AG04450 (cell line): ENCODE measurements at regions not wholly inside any gene's neighbourhood (a gene's known extent, or its start where the extent isn't known, plus 50 kb on each side); places are given as distances from the start of the nearest gene placed in this dataset.
"Not testable (repeated sequence)": the region's sequence is repeated elsewhere in the genome, so short reads cannot be mapped to it uniquely, and the experiment has no call there.

Experiments used
- CTCF ChIA-PET: fragments of 300-600, 350-600 bp; formaldehyde crosslinking; extraction: SDS; loops from one replicate; lab custom pipeline; 2022; ENCODE audit warnings: antibody characterized with exemption, inconsistent platforms; lab: Charles Lee
- POLR2A ChIA-PET: fragments of 350-600 bp; formaldehyde crosslinking; extraction: SDS; loops from one replicate; lab custom pipeline; 2021; ENCODE audit warnings: antibody characterized with exemption, inconsistent platforms; lab: Yijun Ruan, JAX
- DNase-seq: peaks from one replicate; pipeline ENCODE4 v3.0.0-alpha.2; 2011; ENCODE audit warnings: low read depth, low spot score
- H3K27ac ChIP-seq: one replicate; pipeline ENCODE4 v1.5.1; 2012; ENCODE audit warnings: low read depth, low read length, control low read depth
- H3K27me3 ChIP-seq: one replicate; pipeline ENCODE4 v1.6.0; 2012; ENCODE audit warnings: low read length; ENCODE audit not compliant: control insufficient read depth, insufficient read depth
- H3K4me3 ChIP-seq: 2 replicates; pipeline ENCODE4 v1.5.1; 2011; ENCODE audit warnings: mild to moderate bottlenecking, low read depth, low read length, control low read depth
- H3K9me3 ChIP-seq: 2 replicates; pipeline ENCODE4 v1.5.1; 2012; ENCODE audit warnings: low read length; ENCODE audit not compliant: control insufficient read depth, insufficient read depth
- CTCF ChIP-seq: IDR thresholded peaks from 2 replicates; pipeline ENCODE4 v1.5.1; 2011; ENCODE audit warnings: low read depth, low read length, control low read depth, inconsistent platforms

GRCh38 chr1:193388683-193389082 lies 202.3 kb upstream of the B3GALT2 start:
- CTCF ChIA-PET: no interaction called here
- no peak for TF ChIP-seq CTCF
- POLR2A ChIA-PET: no interaction called here

GRCh38 chr1:193388165-193388564 lies 201.8 kb upstream of the B3GALT2 start:
- Histone ChIP-seq H3K27ac (no peak overlapping the region), H3K27me3 (no peaks in the 10 kb centered on the region), H3K4me3 (no peak overlapping the region), H3K9me3 (no peaks in the 10 kb centered on the region)
- ChIA-PET CTCF (no interaction called here), POLR2A (no interaction called here)
- no peak for DNase-seq
- no peak for TF ChIP-seq CTCF

More at GRCh38 chr1:193388683-193389082, 202.3 kb upstream of the B3GALT2 start:
- no peaks in the 10 kb centered on the region for H3K27me3 ChIP-seq
- no peak overlapping the region for H3K27ac ChIP-seq
- no peaks in the 10 kb centered on the region for H3K9me3 ChIP-seq
- H3K4me3 ChIP-seq: no peak overlapping the region
- no peak for DNase-seq

- no peaks in the 10 kb centered on the region for H3K27me3 ChIP-seq
- DNase-seq: no peak
- no peak for TF ChIP-seq CTCF
- no peak overlapping the region for H3K27ac ChIP-seq
- ChIA-PET POLR2A (no interaction called here), CTCF (no interaction called here)
- no peaks in the 10 kb centered on the region for H3K9me3 ChIP-seq
- H3K4me3 ChIP-seq: no peak overlapping the region
Observed at GRCh38 chr1:193387406-193387805, 201.0 kb upstream of the B3GALT2 start.

GRCh38 chr1:193378451-193378850 lies 192.0 kb upstream of the B3GALT2 start:
- H3K27ac ChIP-seq, H3K9me3 ChIP-seq, DNase-seq, H3K4me3 ChIP-seq, CTCF ChIA-PET, POLR2A ChIA-PET, H3K27me3 ChIP-seq: not testable (repeated sequence)

- no peak for DNase-seq
- Histone ChIP-seq H3K27me3 (no peaks in the 10 kb centered on the region), H3K9me3 (no peaks in the 10 kb centered on the region), H3K4me3 (no peak overlapping the region), H3K27ac (no peak overlapping the region)
- no peak for TF ChIP-seq CTCF
- POLR2A ChIA-PET: no interaction called here
- CTCF ChIA-PET: no interaction called here
Observed at GRCh38 chr1:193377472-193377871, 191.1 kb upstream of the B3GALT2 start.

- H3K27me3 ChIP-seq: no peaks in the 10 kb centered on the region
- no peak for DNase-seq
- H3K27ac ChIP-seq: no peak overlapping the region
- ChIA-PET POLR2A (no interaction called here), CTCF (no interaction called here)
- no peak overlapping the region for H3K4me3 ChIP-seq
- TF ChIP-seq CTCF: no peak
- no peaks in the 10 kb centered on the region for H3K9me3 ChIP-seq
Observed at GRCh38 chr1:193372553-193372952, 186.1 kb upstream of the B3GALT2 start.
